Bronchial epithelial cell (primary cell): ENCODE measurements at regions not wholly inside any gene's neighbourhood (a gene's known extent, or its start where the extent isn't known, plus 50 kb on each side); places are given as distances from the start of the nearest gene placed in this dataset.

Source experiments
- DNase-seq: peaks from one replicate; pipeline ENCODE4 v3.0.0-alpha.2; 2010; ENCODE audit warnings: low read depth
- FAIRE-seq: peaks from 2 replicates; lab custom pipeline; 2011; peaks lifted over from hg19 to GRCh38; lab: Jason Lieb, UNC
- H3K27me3 ChIP-seq: 2 replicates; pipeline ENCODE4 v1.5.1; 2011; ENCODE audit warnings: low read length; ENCODE audit not compliant: control insufficient read depth, insufficient read depth
- H3K36me3 ChIP-seq: 2 replicates; pipeline ENCODE4 v1.5.1; 2011; ENCODE audit warnings: low read length; ENCODE audit not compliant: control insufficient read depth, insufficient read depth
- H3K4me3 ChIP-seq: 2 replicates; pipeline ENCODE4 v1.5.1; 2011; ENCODE audit warnings: mild to moderate bottlenecking, low read depth, low read length, control low read depth
- TF ChIP-seq, protein P1 (sequence below): IDR thresholded peaks from 2 replicates; pipeline ENCODE4 v1.5.1; 2011; ENCODE audit warnings: mild to moderate bottlenecking, moderate library complexity, low read length, control low read depth, inconsistent platforms; ENCODE audit not compliant: insufficient read depth, severe bottlenecking

DNA sequence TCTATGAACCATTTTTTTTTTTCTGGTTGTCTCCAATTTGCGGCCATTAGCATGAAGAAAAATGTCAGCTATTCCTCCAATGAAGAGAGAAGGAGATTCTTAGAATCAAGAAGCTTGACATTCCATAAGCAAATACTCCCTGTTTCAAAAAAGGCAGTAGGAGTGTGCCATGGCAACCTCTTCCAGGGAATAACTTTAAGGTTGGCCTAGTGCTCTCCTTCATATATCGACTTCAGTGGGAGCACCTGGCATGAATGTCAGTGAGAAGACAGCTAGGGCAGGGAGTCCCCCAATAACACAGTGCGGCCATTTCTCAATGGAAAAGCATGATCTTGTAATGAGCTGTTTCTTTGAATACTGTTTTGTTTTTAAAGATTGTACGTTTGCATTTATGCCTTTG is 493.0 kb upstream of the ATP11B start:
- Histone ChIP-seq H3K4me3 (no peak overlapping the region), H3K27me3 (no peaks in the 10 kb centered on the region), H3K36me3 (no peaks in the 10 kb centered on the region)
- DNase-seq (no peak), FAIRE-seq (no peak)
- TF ChIP-seq, protein P1, sequence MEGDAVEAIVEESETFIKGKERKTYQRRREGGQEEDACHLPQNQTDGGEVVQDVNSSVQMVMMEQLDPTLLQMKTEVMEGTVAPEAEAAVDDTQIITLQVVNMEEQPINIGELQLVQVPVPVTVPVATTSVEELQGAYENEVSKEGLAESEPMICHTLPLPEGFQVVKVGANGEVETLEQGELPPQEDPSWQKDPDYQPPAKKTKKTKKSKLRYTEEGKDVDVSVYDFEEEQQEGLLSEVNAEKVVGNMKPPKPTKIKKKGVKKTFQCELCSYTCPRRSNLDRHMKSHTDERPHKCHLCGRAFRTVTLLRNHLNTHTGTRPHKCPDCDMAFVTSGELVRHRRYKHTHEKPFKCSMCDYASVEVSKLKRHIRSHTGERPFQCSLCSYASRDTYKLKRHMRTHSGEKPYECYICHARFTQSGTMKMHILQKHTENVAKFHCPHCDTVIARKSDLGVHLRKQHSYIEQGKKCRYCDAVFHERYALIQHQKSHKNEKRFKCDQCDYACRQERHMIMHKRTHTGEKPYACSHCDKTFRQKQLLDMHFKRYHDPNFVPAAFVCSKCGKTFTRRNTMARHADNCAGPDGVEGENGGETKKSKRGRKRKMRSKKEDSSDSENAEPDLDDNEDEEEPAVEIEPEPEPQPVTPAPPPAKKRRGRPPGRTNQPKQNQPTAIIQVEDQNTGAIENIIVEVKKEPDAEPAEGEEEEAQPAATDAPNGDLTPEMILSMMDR = no peak

DNA sequence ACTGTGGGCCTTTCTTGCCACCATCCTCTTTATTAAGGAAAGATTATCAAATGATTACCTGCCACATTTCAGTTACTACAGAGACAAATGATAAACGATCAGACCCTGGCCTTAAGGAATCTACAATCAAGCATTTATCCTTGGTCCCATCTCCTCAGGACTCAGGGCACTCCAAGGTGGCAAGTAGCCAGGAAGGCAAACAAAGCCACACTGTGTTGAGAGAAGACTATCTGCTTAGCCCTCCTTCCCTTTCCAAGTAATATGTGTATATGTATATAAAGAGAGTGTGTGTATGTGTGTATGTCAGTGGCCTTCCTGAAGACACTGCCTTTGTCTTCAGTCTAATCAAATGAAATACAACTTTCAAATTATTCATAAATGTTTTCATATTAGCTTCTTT is 490.1 kb upstream of the ATP11B start:
- FAIRE-seq (no peak), DNase-seq (no peak)
- Histone ChIP-seq H3K27me3 (no peaks in the 10 kb centered on the region), H3K4me3 (no peak overlapping the region), H3K36me3 (no peaks in the 10 kb centered on the region)
- TF ChIP-seq, protein P1 = no peak

DNA sequence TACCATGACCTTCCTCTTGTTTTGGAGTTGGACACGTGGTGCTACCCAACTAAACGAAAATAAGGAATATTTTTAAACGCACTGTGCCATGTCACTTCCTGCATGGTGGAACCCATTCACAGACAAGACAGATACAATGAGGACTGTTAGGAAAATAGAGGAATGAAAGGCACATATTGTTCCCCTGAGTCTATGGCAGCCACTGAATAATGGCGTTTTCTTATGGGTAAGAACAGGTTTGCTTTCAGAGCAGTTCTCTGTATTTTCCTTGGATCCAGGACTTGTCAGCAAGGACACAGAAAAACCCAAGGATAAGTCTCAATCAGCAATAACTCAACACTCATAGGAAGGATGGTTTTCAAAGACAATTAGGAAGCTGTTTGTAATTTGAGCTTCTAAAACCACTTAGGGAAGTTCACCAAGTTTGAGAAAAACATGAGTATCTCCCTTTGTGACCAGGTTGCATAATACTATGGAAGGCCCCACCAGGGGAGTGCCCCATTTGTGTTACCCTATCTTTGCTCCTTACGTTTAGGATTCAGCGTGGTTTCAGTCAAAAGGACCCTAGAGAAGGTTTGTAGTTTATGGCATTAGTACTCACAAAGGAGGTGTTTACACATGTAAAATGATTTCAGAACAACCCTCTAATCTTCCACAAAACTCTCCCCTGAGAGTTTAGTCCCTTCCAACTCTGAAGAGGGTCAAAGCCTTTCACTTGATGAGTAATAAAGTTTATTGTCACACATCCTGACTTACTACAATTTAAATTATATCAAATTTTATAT is 487.2 kb upstream of the ATP11B start:
- no peaks in the 10 kb centered on the region for H3K36me3 ChIP-seq
- no peak for DNase-seq
- no peak overlapping the region for H3K4me3 ChIP-seq
- FAIRE-seq = no peak
- TF ChIP-seq, protein P1 = no peak
- H3K27me3 ChIP-seq = no peaks in the 10 kb centered on the region

DNA sequence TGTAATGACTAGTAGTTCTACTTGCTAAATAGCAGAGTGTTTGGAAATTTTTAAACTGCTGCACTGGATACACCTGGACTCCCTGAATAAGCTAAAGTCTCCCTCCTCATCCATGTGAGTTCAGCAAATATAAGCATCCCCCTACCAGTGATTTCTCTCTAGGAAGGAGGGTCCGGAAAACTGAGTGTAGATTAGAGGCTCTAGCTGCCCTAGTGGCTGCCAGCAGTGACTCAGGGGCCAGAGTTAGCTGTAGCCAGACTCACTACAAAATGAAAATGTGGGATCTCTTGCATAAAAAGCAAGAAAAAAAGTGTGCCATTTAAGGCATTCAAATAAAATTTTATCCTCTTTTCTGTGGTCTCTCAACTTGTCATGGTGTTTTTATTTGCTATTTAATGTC is 485.0 kb upstream of the ATP11B start:
- DNase-seq = no peak
- Histone ChIP-seq H3K27me3 (no peaks in the 10 kb centered on the region), H3K36me3 (no peaks in the 10 kb centered on the region), H3K4me3 (no peak overlapping the region)
- TF ChIP-seq, protein P1 = no peak
- FAIRE-seq = no peak

DNA sequence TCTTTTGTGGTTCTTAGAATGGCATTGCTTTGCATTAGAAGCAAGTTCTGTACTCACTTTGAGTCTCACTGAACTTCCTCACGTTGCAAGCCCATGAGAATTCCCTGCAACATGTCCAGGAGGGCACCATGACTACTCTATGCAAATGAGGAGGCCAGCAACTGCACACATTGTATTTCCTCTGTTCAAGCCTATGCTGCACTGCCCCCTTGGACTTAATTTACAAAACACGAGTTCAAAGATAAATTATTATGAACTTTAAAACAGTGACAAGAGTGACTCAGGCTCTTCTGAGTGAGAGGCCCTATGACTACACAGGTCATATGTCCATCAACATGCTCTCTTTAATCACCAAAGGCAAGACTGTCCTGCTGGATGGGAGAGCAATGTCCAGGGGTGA is 484.2 kb upstream of the ATP11B start:
- no peak for FAIRE-seq
- TF ChIP-seq, protein P1 = no peak

DNA sequence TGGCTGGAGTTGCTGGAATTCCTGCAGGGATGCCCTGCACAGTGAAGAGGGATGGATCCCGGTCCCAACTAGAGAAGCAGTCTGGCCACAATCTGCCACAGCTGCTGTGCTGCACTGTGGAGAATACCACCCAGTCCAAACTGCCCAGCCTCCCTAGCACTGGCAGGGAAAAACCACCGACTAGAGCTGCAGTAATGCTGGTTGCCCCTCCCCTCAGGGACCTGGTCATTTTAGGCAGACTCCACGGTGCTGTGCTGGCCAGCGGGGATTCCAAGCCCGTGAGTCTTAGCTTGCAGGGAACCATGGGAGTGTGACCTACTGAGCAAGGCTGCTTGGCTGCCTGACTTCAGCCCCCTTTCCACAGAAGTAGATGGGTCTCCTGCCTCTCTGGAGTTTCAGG is 478.0 kb upstream of the ATP11B start:
- TF ChIP-seq, protein P1 = no peak
- DNase-seq = no peak
- Histone ChIP-seq H3K4me3 (no peak overlapping the region), H3K36me3 (no peaks in the 10 kb centered on the region), H3K27me3 (no peaks in the 10 kb centered on the region)
- FAIRE-seq = no peak

More for the DNA sequence above, 484.2 kb upstream of the ATP11B start:
- Histone ChIP-seq H3K4me3 (no peak overlapping the region), H3K36me3 (no peaks in the 10 kb centered on the region), H3K27me3 (no peaks in the 10 kb centered on the region)
- peak; percentile 46 for DNase-seq
